Activated T-cell treated with anti-CD3 and anti-CD28 coated beads, Interleukin-2, amount 50 U/mL, for 4 hours (primary cell): ENCODE measurements at regions not wholly inside any gene's neighbourhood (a gene's known extent, or its start where the extent isn't known, plus 50 kb on each side); places are given as distances from the start of the nearest gene placed in this dataset.
A peak's percentile ranks its signal among the peaks of the same experiment; 100 is the strongest.
"Not testable (repeated sequence)": the region's sequence is repeated elsewhere in the genome, so short reads cannot be mapped to it uniquely, and the experiment has no call there.

Experiments
- ATAC-seq, 2 donors: fragments of 200-7000 bp; cut with Tn5 transposase; one replicate each; pipeline ENCODE4 v1.10.0; 2021
- DNase-seq: peaks from one replicate; pipeline ENCODE4 v3.0.0-alpha.2; 2020
- H3K27me3 Mint-ChIP-seq: one replicate; pipeline ENCODE4 v1.8.0; 2021; ENCODE audit warnings: low read depth, mixed read lengths
- H3K36me3 Mint-ChIP-seq: one replicate; pipeline ENCODE4 v1.8.0; 2022; ENCODE audit warnings: mixed read lengths; ENCODE audit not compliant: insufficient read depth
- H3K4me1 Mint-ChIP-seq: one replicate; pipeline ENCODE4 v1.8.0; 2021; ENCODE audit warnings: low read depth, mixed read lengths
- H3K4me3 Mint-ChIP-seq: one replicate; pipeline ENCODE4 v1.8.0; 2021; ENCODE audit warnings: mild to moderate bottlenecking, moderate library complexity, mixed read lengths
- H3K9me3 Mint-ChIP-seq: one replicate; pipeline ENCODE4 v1.8.0; 2021; ENCODE audit warnings: mixed read lengths

- H3K36me3 Mint-ChIP-seq: no peaks in the 10 kb centered on the region
- no peaks in the 10 kb centered on the region for H3K4me1 Mint-ChIP-seq
- ATAC-seq (no peak), DNase-seq (no peak)
- no peak overlapping the region for H3K4me3 Mint-ChIP-seq
- H3K9me3 Mint-ChIP-seq: no peaks in the 10 kb centered on the region
- no peaks in the 10 kb centered on the region for H3K27me3 Mint-ChIP-seq
Observed at GRCh38 chr9:71349218-71349617, 227.8 kb upstream of the TRPM3 start.

GRCh38 chr9:71333321-71333720, 211.9 kb upstream of the TRPM3 start:
- Mint-ChIP-seq H3K4me1 (no peaks in the 10 kb centered on the region), H3K36me3 (no peaks in the 10 kb centered on the region), H3K9me3 (no peaks in the 10 kb centered on the region), H3K27me3 (no peaks in the 10 kb centered on the region), H3K4me3 (no peak overlapping the region)
- ATAC-seq: no peak
- DNase-seq: no peak

- Mint-ChIP-seq H3K4me3 (no peak overlapping the region), H3K36me3 (no peaks in the 10 kb centered on the region), H3K9me3 (no peaks in the 10 kb centered on the region), H3K27me3 (no peaks in the 10 kb centered on the region), H3K4me1 (no peaks in the 10 kb centered on the region)
- ATAC-seq: no peak
- DNase-seq: no peak
Observed at GRCh38 chr9:71331603-71332002, 210.2 kb upstream of the TRPM3 start.

- no peaks in the 10 kb centered on the region for H3K27me3 Mint-ChIP-seq
Observed at GRCh38 chr9:71329873-71330272, 208.5 kb upstream of the TRPM3 start.

GRCh38 chr9:71326360-71326759, 204.9 kb upstream of the TRPM3 start:
- Mint-ChIP-seq H3K4me1 (no peaks in the 10 kb centered on the region), H3K9me3 (no peaks in the 10 kb centered on the region), H3K36me3 (no peaks in the 10 kb centered on the region), H3K27me3 (peaks cover 4% of the 10 kb centered on the region), H3K4me3 (no peak overlapping the region)
- no peak for DNase-seq
- ATAC-seq: no peak

More at GRCh38 chr9:71329873-71330272, 208.5 kb upstream of the TRPM3 start:
- H3K4me1 Mint-ChIP-seq: no peaks in the 10 kb centered on the region
- H3K36me3 Mint-ChIP-seq: no peaks in the 10 kb centered on the region
- H3K4me3 Mint-ChIP-seq: no peak overlapping the region
- DNase-seq (no peak), ATAC-seq (no peak)
- H3K9me3 Mint-ChIP-seq: no peaks in the 10 kb centered on the region

- H3K9me3 Mint-ChIP-seq: no peaks in the 10 kb centered on the region
- H3K4me3 Mint-ChIP-seq: no peak overlapping the region
- H3K36me3 Mint-ChIP-seq: no peaks in the 10 kb centered on the region
- no peaks in the 10 kb centered on the region for H3K4me1 Mint-ChIP-seq
- ATAC-seq (no peak), DNase-seq (no peak)
- H3K27me3 Mint-ChIP-seq: peaks cover 8% of the 10 kb centered on the region
Observed at GRCh38 chr9:71323357-71323756, 201.9 kb upstream of the TRPM3 start.

GRCh38 chr9:71322311-71322710, 200.9 kb upstream of the TRPM3 start:
- no peak for DNase-seq
- no peaks in the 10 kb centered on the region for H3K9me3 Mint-ChIP-seq
- H3K4me1 Mint-ChIP-seq: no peaks in the 10 kb centered on the region
- no peak overlapping the region for H3K4me3 Mint-ChIP-seq
- no peaks in the 10 kb centered on the region for H3K36me3 Mint-ChIP-seq
- no peak for ATAC-seq
- H3K27me3 Mint-ChIP-seq: peaks cover 8% of the 10 kb centered on the region

- no peaks in the 10 kb centered on the region for H3K36me3 Mint-ChIP-seq
- no peak overlapping the region for H3K4me3 Mint-ChIP-seq
- DNase-seq: no peak
- no peaks in the 10 kb centered on the region for H3K4me1 Mint-ChIP-seq
- H3K9me3 Mint-ChIP-seq: no peaks in the 10 kb centered on the region
- ATAC-seq: no peak
- H3K27me3 Mint-ChIP-seq: peaks cover 2% of the 10 kb centered on the region
Observed at GRCh38 chr9:71308454-71308853, 187.0 kb upstream of the TRPM3 start.

- no peaks in the 10 kb centered on the region for H3K27me3 Mint-ChIP-seq
- no peaks in the 10 kb centered on the region for H3K9me3 Mint-ChIP-seq
- no peaks in the 10 kb centered on the region for H3K4me1 Mint-ChIP-seq
- no peak for ATAC-seq
- DNase-seq: no peak
- H3K4me3 Mint-ChIP-seq: no peak overlapping the region
- no peaks in the 10 kb centered on the region for H3K36me3 Mint-ChIP-seq
Observed at GRCh38 chr9:71306134-71306533, 184.7 kb upstream of the TRPM3 start.

- H3K27me3 Mint-ChIP-seq: no peaks in the 10 kb centered on the region
- DNase-seq (no peak), ATAC-seq (no peak)
- H3K4me1 Mint-ChIP-seq: no peaks in the 10 kb centered on the region
- H3K9me3 Mint-ChIP-seq: no peaks in the 10 kb centered on the region
- no peaks in the 10 kb centered on the region for H3K36me3 Mint-ChIP-seq
- no peak overlapping the region for H3K4me3 Mint-ChIP-seq
Observed at GRCh38 chr9:71303351-71303750, 181.9 kb upstream of the TRPM3 start.

GRCh38 chr9:71302776-71303175, 181.4 kb upstream of the TRPM3 start:
- ATAC-seq (no peak), DNase-seq (no peak)
- no peaks in the 10 kb centered on the region for H3K4me1 Mint-ChIP-seq
- no peaks in the 10 kb centered on the region for H3K36me3 Mint-ChIP-seq
- no peaks in the 10 kb centered on the region for H3K9me3 Mint-ChIP-seq
- H3K27me3 Mint-ChIP-seq: no peaks in the 10 kb centered on the region
- no peak overlapping the region for H3K4me3 Mint-ChIP-seq

GRCh38 chr9:71295928-71296327, 174.5 kb upstream of the TRPM3 start:
- no peaks in the 10 kb centered on the region for H3K4me1 Mint-ChIP-seq
- H3K27me3 Mint-ChIP-seq: peaks cover 2% of the 10 kb centered on the region
- DNase-seq (no peak), ATAC-seq (no peak)
- H3K36me3 Mint-ChIP-seq: no peaks in the 10 kb centered on the region
- no peaks in the 10 kb centered on the region for H3K9me3 Mint-ChIP-seq
- no peak overlapping the region for H3K4me3 Mint-ChIP-seq

- Mint-ChIP-seq H3K27me3 (peaks cover 7% of the 10 kb centered on the region), H3K4me1 (no peaks in the 10 kb centered on the region), H3K4me3 (no peak overlapping the region), H3K36me3 (no peaks in the 10 kb centered on the region), H3K9me3 (no peaks in the 10 kb centered on the region)
- no peak for ATAC-seq
- DNase-seq: no peak
Observed at GRCh38 chr9:71286146-71286545, 164.7 kb upstream of the TRPM3 start.

- Mint-ChIP-seq H3K27me3 (peaks cover 7% of the 10 kb centered on the region), H3K4me3 (no peak overlapping the region), H3K9me3 (no peaks in the 10 kb centered on the region), H3K36me3 (no peaks in the 10 kb centered on the region), H3K4me1 (no peaks in the 10 kb centered on the region)
- ATAC-seq (peak in 1 of 2 donors; percentile 40), DNase-seq (peak; percentile 7)
Observed at GRCh38 chr9:71285191-71285656, 163.8 kb upstream of the TRPM3 start.

- DNase-seq, H3K4me1 Mint-ChIP-seq: not testable (repeated sequence)
Observed at GRCh38 chr9:71282116-71282515, 160.7 kb upstream of the TRPM3 start.

GRCh38 chr9:71279151-71279739, 157.8 kb upstream of the TRPM3 start:
- no peaks in the 10 kb centered on the region for H3K9me3 Mint-ChIP-seq
- peaks cover 3% of the 10 kb centered on the region for H3K27me3 Mint-ChIP-seq
- H3K4me1 Mint-ChIP-seq: no peaks in the 10 kb centered on the region
- H3K36me3 Mint-ChIP-seq: no peaks in the 10 kb centered on the region
- no peak for ATAC-seq
- no peak for DNase-seq
- no peak overlapping the region for H3K4me3 Mint-ChIP-seq

More at GRCh38 chr9:71282116-71282515, 160.7 kb upstream of the TRPM3 start:
- H3K9me3 Mint-ChIP-seq, H3K27me3 Mint-ChIP-seq, ATAC-seq, H3K4me3 Mint-ChIP-seq, H3K36me3 Mint-ChIP-seq: not testable (repeated sequence)
